ENCODE measurements at regions not wholly inside any gene's neighbourhood (a gene's known extent, or its start where the extent isn't known, plus 50 kb on each side); places are given as distances from the start of the nearest gene placed in this dataset.

GRCh38 chr4:54473798-54474197 is 184.0 kb upstream of the KIT start:
- Histone ChIP-seq H3K9me1 (ENCODE audit: control insufficient read depth, insufficient read depth, low read length) (no peaks in the 10 kb centered on the region), H3K4me2 (ENCODE audit: insufficient read depth, low read length) (peak overlapping the region; percentile 17), H2AFZ (ENCODE audit: low read depth, low read length) (peak overlapping the region; percentile 60), H3K36me3 (ENCODE audit: control insufficient read depth, insufficient read depth, low read length) (no peaks in the 10 kb centered on the region), H3K9me3 (replicated peaks; ENCODE audit: control insufficient read depth, insufficient read depth, low read depth, low read length) (no peaks in the 10 kb centered on the region; the same call in 1 of the 2 replicates), H4K20me1 (replicated peaks; ENCODE audit: control insufficient read depth, insufficient read depth, low read length) (no peaks in the 10 kb centered on the region), H3K9ac (ENCODE audit: insufficient read depth in 1 of 2, low read depth in 2 of 2, low read length in 2 of 2) (no peak overlapping the region), H3K27me3 (ENCODE audit: control insufficient read depth in 2 of 2, insufficient read depth in 2 of 2, low read length in 2 of 2) (no peaks in the 10 kb centered on the region), H3K4me1 (replicated peaks in 1 of 2; ENCODE audit: control insufficient read depth in 2 of 2, insufficient read depth in 2 of 2, low read length in 2 of 2) (peaks cover 0 to 17% of the 10 kb centered on the region in 2 experiments; a peak in 3 of 5 replicates), H3K4me3 (no peak overlapping the region), H3K79me2 (ENCODE audit: control insufficient read depth, insufficient read depth, low read length) (no peaks in the 10 kb centered on the region), H3K27ac (ENCODE audit: extremely low read depth, low read depth, low read length) (no peak overlapping the region; the same call in 2 of the 3 replicates)
- in situ Hi-C loops (cut with MboI) (no loop called here), intact Hi-C loops (cut with micrococcal nuclease) (no loop called here)
- TF ChIP-seq CBFA2T3 (IDR thresholded peaks at IDR 0.05) (peak; percentile 43; the same call in 1 of the 2 replicates), ZNF445 (CRISPR knock-in tag; IDR thresholded peaks at IDR 0.05; ENCODE audit: low read depth) (no peak)
- DNase-seq (ENCODE audit: extremely low read depth in 1 of 4, low spot score in 3 of 4) (peak in 1 of 4 experiments; percentile 12), FAIRE-seq (no peak), ATAC-seq (peak; percentile 68)
- BruUV-seq (replicated peaks), result no TSS peak
- CTCF ChIA-PET (ENCODE audit: low intra/inter-chr PET ratio), result no interaction called here
- 23% methylated on average over 6 of the region's 6 CpGs for WGBS (ENCODE audit: insufficient coverage, low coverage, missing lambda C conversion rate)
- POLR2A ChIA-PET, result interaction anchor here (0.7 to 1.2 kb wide), 2 partner anchors 12 to 13 kb away, joined by 3 read pairs; no protein-coding TSS in a partner anchor

- ChIA-PET POLR2A (interaction anchor here (0.5 kb wide), 1 partner anchor 1398 kb away, joined by 3 read pairs; no protein-coding TSS in a partner anchor), CTCF (ENCODE audit: low intra/inter-chr PET ratio) (no interaction called here)
- no peak overlapping the region for H2AFZ ChIP-seq (ENCODE audit: low read depth, low read length)
- no peak for TF ChIP-seq DNMT1 (IDR thresholded peaks at IDR 0.05)
- no peak overlapping the region for H3K9ac ChIP-seq (ENCODE audit: insufficient read depth in 1 of 2, low read depth in 2 of 2, low read length in 2 of 2)
- DNase-seq (ENCODE audit: extremely low read depth in 1 of 4, low spot score in 3 of 4), result no peak
- H3K4me1 ChIP-seq (replicated peaks in 1 of 2; ENCODE audit: control insufficient read depth in 2 of 2, insufficient read depth in 2 of 2, low read length in 2 of 2), result peaks cover 0 to 17% of the 10 kb centered on the region in 2 experiments; a peak in 3 of 5 replicates
- H3K9me3 ChIP-seq (replicated peaks; ENCODE audit: control insufficient read depth, insufficient read depth, low read depth, low read length), result no peaks in the 10 kb centered on the region; the same call in 1 of the 2 replicates
- no peaks in the 10 kb centered on the region for H4K20me1 ChIP-seq (replicated peaks; ENCODE audit: control insufficient read depth, insufficient read depth, low read length)
- no peaks in the 10 kb centered on the region for H3K9me1 ChIP-seq (ENCODE audit: control insufficient read depth, insufficient read depth, low read length)
- no peak overlapping the region for H3K4me2 ChIP-seq (ENCODE audit: insufficient read depth, low read length)
- intact Hi-C loops (cut with micrococcal nuclease) (no loop called here), in situ Hi-C loops (cut with MboI) (no loop called here)
- no peaks in the 10 kb centered on the region for H3K79me2 ChIP-seq (ENCODE audit: control insufficient read depth, insufficient read depth, low read length)
- no peaks in the 10 kb centered on the region for H3K36me3 ChIP-seq (ENCODE audit: control insufficient read depth, insufficient read depth, low read length)
- no peak for FAIRE-seq
- H3K27me3 ChIP-seq (ENCODE audit: control insufficient read depth in 2 of 2, insufficient read depth in 2 of 2, low read length in 2 of 2), result no peaks in the 10 kb centered on the region
- no peak for ATAC-seq
- H3K27ac ChIP-seq (ENCODE audit: extremely low read depth, low read depth, low read length), result no peak overlapping the region
- no TSS peak for BruUV-seq (replicated peaks)
- no peak overlapping the region for H3K4me3 ChIP-seq
Observed at GRCh38 chr4:54475546-54475945, 182.2 kb upstream of the KIT start.
